Mucosa of descending colon (tissue), 3 donors: ENCODE measurements at regions not wholly inside any gene's neighbourhood (a gene's known extent, or its start where the extent isn't known, plus 50 kb on each side); places are given as distances from the start of the nearest gene placed in this dataset.
A peak's percentile ranks its signal among the peaks of the same experiment; 100 is the strongest.
"Not testable (repeated sequence)": the region's sequence is repeated elsewhere in the genome, so short reads cannot be mapped to it uniquely, and the experiment has no call there.

Source experiments
- ATAC-seq: fragments of 200-7000 bp; cut with Tn5 transposase; one replicate; pipeline ENCODE4 v1.9.1; 2020; ENCODE audit warnings: mild to moderate bottlenecking, moderate library complexity
- DNase-seq, 3 donors: peaks; one replicate each; pipeline ENCODE4 v3.0.0-alpha.2; 2020
- H3K36me3 ChIP-seq: fragments of 200-600 bp; one replicate; pipeline ENCODE4 v1.8.0; 2021; ENCODE audit warnings: low read depth, mild to moderate bottlenecking
- H3K4me1 ChIP-seq: fragments of 200-600 bp; one replicate; pipeline ENCODE4 v1.8.0; 2021; ENCODE audit warnings: low read depth, mild to moderate bottlenecking
- H3K4me3 ChIP-seq: fragments of 200-600 bp; one replicate; pipeline ENCODE4 v1.8.0; 2021; ENCODE audit warnings: mild to moderate bottlenecking
- H3K9me3 ChIP-seq: fragments of 200-600 bp; one replicate; pipeline ENCODE4 v1.8.0; 2021; ENCODE audit warnings: mild to moderate bottlenecking
- intact Hi-C, 2 donors: fragments of 100-400 bp; cut with DNase I in 1 of 2; cut with micrococcal nuclease in 1 of 2; formaldehyde crosslinking; loops; one replicate each; pipeline versions ENCODE4 v1.11.0 to v1.11.1; 2022; cut with DNase I, micrococcal nuclease
- TF ChIP-seq, protein P1 (sequence below): fragments of 200-600 bp; IDR thresholded peaks from one replicate; pipeline ENCODE4 v1.8.0; 2022; ENCODE audit warnings: antibody characterized with exemption, mild to moderate bottlenecking
- donor health status: DM: no; HTN: no; CAD: no; lungs with moderate emphysema.
- donor health status: DM: no; HTN: no; CAD: no.
- donor health status: DM: no; HTN: yes; CAD: no.

DNA sequence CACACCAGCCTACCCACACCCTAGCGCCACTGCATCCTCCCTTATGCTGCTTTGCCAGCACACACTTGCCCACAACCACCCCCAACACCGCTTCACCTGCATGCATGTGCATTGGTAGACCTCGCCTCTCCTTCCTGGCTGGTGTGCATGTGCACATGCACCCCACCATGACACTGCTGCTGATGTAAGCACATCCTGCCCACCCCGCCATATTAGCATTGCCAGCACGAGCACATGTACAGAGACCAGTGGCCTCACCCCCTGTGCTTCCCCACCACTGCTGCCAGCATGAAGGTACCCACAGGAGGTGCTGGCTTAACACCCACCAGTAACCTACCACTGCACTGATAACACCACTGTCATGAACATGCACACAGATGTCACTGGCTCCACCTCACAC, 218.2 kb downstream of the SLCO4C1 start:
- H3K4me3 ChIP-seq: no peak overlapping the region
- no peaks in the 10 kb centered on the region for H3K36me3 ChIP-seq
- DNase-seq (peak in 1 of 3 donors; percentile 15), ATAC-seq (no peak)
- intact Hi-C loops: no loop called here
- no peaks in the 10 kb centered on the region for H3K9me3 ChIP-seq
- TF ChIP-seq, protein P1, sequence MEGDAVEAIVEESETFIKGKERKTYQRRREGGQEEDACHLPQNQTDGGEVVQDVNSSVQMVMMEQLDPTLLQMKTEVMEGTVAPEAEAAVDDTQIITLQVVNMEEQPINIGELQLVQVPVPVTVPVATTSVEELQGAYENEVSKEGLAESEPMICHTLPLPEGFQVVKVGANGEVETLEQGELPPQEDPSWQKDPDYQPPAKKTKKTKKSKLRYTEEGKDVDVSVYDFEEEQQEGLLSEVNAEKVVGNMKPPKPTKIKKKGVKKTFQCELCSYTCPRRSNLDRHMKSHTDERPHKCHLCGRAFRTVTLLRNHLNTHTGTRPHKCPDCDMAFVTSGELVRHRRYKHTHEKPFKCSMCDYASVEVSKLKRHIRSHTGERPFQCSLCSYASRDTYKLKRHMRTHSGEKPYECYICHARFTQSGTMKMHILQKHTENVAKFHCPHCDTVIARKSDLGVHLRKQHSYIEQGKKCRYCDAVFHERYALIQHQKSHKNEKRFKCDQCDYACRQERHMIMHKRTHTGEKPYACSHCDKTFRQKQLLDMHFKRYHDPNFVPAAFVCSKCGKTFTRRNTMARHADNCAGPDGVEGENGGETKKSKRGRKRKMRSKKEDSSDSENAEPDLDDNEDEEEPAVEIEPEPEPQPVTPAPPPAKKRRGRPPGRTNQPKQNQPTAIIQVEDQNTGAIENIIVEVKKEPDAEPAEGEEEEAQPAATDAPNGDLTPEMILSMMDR: no peak
- no peaks in the 10 kb centered on the region for H3K4me1 ChIP-seq

DNA sequence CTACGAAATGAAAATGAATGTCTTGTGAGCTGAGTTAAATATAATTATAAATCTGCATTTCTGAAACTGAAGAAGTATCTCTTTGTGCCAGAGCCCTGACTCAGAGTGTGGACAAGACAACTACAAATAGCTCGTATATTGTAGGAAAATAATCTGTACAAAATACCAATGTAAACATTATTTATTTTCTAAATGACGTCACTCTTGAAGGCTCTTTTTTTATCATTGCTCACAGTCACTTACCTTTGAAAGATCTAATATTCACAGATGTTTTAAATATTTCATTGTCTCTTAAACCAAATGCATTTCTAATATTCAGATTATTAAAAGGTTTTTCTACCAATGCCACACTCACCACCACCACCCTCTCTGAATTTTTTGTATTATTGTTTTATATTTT, 226.1 kb downstream of the SLCO4C1 start:
- Histone ChIP-seq H3K36me3 (no peaks in the 10 kb centered on the region), H3K4me1 (no peaks in the 10 kb centered on the region), H3K9me3 (no peaks in the 10 kb centered on the region), H3K4me3 (no peak overlapping the region)
- ATAC-seq: no peak
- TF ChIP-seq, protein P1: no peak
- no peak for DNase-seq
- intact Hi-C loops: no loop called here

DNA sequence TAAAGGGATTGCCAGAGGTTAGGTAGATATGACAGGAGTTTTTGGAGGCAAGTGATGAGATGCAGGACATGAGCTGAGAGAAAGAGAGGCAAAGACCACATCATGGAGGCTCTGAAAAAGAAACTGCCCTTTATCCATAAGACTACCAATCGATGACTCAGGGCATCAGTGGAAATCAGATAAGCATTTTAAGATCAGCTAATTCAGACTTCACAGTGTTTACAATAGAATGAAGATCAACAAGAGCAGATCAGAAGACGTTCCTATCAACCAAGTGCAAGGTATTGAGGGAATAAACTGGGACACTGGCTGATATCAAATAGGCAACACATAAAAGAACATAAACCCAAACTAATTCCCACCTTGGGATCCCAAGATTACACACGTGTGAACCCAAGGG, 227.2 kb downstream of the SLCO4C1 start:
- DNase-seq (no peak), ATAC-seq (no peak)
- Histone ChIP-seq H3K4me1 (no peaks in the 10 kb centered on the region), H3K9me3 (no peaks in the 10 kb centered on the region), H3K36me3 (no peaks in the 10 kb centered on the region), H3K4me3 (no peak overlapping the region)
- intact Hi-C loops: no loop called here
- TF ChIP-seq, protein P1: no peak

DNA sequence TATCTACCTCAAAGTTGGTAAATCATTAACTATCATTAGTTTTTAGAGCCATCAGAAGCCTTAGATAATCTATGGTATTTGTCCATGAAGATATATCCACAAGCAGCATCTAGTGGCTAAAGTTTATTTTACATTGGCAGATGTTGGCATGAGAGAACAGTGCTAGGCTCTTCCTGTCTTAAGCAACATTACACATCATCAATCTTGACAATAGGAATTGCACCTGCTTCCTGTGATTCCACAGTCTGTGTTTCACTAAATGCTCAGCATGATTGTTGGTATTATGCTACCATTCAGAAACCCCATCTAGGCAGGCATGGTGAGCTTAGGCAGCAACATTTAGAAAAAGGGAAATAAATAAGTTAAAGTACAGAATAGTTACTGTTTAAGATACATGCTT, 246.6 kb downstream of the SLCO4C1 start:
- Histone ChIP-seq H3K4me3 (no peak overlapping the region), H3K9me3 (no peaks in the 10 kb centered on the region), H3K36me3 (no peaks in the 10 kb centered on the region), H3K4me1 (no peaks in the 10 kb centered on the region)
- intact Hi-C loops: no loop called here
- TF ChIP-seq, protein P1: no peak
- no peak for DNase-seq
- ATAC-seq: no peak

- Histone ChIP-seq H3K36me3 (no peaks in the 10 kb centered on the region), H3K4me1 (no peaks in the 10 kb centered on the region), H3K4me3 (no peak overlapping the region), H3K9me3 (no peaks in the 10 kb centered on the region)
- TF ChIP-seq, protein P1: no peak
- DNase-seq: no peak
- intact Hi-C loops: no loop called here
- ATAC-seq: no peak
Observed at GRCh38 chr5:102048940-102049339, 247.1 kb downstream of the SLCO4C1 start.

- ATAC-seq, intact Hi-C loops, H3K9me3 ChIP-seq, H3K4me1 ChIP-seq, H3K4me3 ChIP-seq, H3K36me3 ChIP-seq, DNase-seq: not testable (repeated sequence)
Observed at GRCh38 chr5:102047073-102047472, 249.0 kb downstream of the SLCO4C1 start.
